GM18520 (cell line): ENCODE measurements at regions not wholly inside any gene's neighbourhood (a gene's known extent, or its start where the extent isn't known, plus 50 kb on each side); places are given as distances from the start of the nearest gene placed in this dataset.

Source experiments
- ATAC-seq: cut with Tn5 transposase; IDR thresholded peaks from one replicate; pipeline ENCODE4 v1.9.1; 2021; ENCODE audit not compliant: unreplicated experiment

DNA sequence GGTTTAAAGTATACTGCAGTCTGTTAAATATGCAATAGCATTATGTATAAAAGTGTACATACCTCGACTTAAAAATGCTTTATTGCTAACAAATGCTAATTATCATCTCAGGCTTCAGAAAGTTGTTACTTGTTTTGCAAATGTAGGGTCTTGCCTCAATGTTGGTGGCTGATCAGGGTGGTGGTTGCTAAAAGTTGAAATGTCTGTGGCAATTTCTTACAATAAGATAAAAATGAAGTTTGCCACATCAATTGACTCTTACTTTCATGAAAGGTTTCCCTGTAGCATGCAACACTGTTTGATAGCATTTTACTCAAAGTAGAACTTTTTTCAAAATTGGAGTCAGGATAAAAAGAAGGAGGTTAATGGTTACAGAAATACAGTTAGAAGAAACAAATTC, 407.7 kb upstream of the OR4E1 start:
- no peak for ATAC-seq

- ATAC-seq, result no peak
Measured at GRCh38 chr14:22079766-22080165, 406.1 kb upstream of the OR4E1 start.

DNA sequence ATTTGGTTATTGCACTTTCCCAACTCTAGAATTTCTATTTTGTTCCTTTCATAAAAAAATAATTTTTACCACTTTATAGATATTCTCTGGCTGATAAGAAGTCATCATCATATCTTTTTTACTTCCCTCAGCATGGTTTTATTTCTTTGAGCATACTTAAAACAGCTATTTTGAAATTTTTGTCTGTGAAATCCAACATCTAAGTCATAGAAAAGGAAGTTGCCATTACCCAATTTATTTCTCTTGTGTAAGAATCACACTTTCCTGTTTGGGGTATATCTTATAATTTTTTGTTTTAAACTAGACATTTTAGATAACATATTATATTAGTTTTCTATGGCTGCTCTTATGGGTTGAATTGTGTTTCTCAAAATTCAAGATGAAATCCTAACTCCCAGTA, 400.2 kb upstream of the OR4E1 start:
- ATAC-seq, result no peak

- ATAC-seq, result peak; percentile 77
Measured at GRCh38 chr14:22071006-22071405, 397.4 kb upstream of the OR4E1 start.

GRCh38 chr14:22070119-22070982, 396.7 kb upstream of the OR4E1 start:
- ATAC-seq, result no peak

DNA sequence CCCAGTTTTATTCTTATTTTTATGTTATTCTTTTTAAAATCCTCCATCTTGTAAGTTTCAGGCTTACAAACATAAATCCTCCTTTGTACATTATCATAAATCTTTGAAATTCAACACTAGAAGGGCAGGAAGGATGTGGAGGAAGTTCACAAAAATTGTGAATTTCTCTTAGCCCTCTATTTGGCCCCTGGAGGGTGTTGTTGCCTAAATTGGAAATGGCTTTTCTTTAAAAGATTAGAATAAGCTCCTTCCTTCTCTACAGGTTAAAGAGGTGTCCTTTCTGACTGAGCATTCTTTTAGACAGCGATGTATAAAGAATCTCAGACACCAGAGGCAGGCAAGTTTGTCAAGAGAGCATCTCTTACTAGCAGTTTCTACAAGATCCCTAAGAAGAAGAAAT, 391.7 kb upstream of the OR4E1 start:
- no peak for ATAC-seq

- ATAC-seq, result no peak
Measured at GRCh38 chr14:22059201-22059600, 385.6 kb upstream of the OR4E1 start.

- ATAC-seq, result no peak
Measured at GRCh38 chr14:22052795-22053194, 379.2 kb upstream of the OR4E1 start.

DNA sequence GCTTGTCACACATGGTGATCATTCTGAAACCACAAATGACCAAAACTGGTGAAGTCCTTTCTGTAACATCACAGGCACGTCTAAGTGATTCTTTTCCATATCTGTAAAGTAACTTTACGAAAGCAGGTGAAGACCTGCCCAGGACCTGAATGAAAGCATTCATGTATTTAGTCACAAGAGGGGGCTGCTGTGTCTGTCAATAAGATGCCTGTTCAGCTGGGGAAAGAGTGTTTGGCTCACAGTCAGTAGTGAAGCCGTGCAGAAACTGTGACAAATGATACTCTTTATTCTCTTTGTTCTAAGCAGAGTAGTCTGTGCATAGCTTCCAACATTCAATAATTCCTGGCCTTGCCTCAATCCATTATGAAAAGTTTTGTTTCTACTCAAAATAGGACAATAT, 373.5 kb upstream of the OR4E1 start:
- no peak for ATAC-seq

DNA sequence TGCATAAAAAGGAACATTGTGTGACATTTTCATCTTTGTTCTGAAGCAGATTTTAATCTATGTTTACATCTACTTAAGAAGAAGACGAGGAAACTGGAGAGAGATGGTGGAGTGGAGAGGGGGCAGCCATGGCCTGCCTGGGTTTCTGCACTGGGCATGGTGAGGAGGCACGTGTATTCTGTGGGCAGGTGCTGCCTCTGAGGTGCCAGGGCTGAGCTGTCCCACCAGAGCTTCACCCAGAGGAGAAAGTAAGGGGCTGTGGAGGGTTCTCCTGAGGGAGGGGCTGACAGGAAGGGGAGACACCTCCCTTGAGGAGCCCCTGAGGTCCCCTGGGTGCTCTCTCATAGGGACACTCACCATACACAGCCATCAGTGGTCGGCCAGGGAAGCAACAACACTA, 372.4 kb upstream of the OR4E1 start:
- no peak for ATAC-seq

- ATAC-seq, result no peak
Measured at GRCh38 chr14:22044193-22044592, 370.6 kb upstream of the OR4E1 start.

DNA sequence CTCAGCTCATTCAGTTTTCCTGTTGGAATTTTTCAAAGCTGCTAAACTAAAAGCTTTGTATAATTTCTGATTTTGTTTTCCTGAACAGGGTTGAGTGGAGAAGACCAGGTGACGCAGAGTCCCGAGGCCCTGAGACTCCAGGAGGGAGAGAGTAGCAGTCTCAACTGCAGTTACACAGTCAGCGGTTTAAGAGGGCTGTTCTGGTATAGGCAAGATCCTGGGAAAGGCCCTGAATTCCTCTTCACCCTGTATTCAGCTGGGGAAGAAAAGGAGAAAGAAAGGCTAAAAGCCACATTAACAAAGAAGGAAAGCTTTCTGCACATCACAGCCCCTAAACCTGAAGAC, 367.1 kb upstream of the OR4E1 start:
- no peak for ATAC-seq

GRCh38 chr14:22039938-22040780, 366.5 kb upstream of the OR4E1 start:
- no peak for ATAC-seq

DNA sequence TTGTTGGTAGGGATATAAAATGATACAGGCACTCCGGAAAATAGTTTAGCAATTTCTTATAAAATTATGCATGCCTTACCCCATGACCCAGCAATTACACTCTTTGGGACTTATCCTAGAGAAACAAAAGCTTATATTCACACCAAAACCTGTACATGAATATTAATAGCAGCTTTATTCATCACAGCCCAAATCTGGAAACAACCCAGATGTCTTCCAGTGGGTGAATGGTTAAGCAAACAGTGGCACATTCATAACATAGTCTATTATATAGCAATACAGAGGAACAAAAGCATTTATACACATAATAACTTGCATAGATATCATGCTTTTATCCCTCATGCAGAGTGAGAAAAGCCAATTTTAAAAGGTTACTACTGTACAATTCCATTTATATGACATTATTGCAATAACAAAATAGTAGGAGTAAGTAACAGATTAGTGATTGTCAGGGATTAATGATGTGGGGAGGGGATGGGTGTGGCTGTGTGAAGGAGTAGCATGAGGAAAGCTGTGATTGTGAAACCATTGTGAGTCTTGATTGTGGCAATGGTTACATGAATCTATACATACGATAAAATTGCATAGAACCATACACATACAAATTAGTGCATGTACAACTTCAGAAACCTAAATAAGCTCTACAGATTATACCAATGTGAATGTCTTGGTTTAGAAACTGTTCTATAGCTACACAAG, 363.1 kb upstream of the OR4E1 start:
- ATAC-seq, result no peak

GRCh38 chr14:22026527-22026926, 352.9 kb upstream of the OR4E1 start:
- ATAC-seq, result no peak

DNA sequence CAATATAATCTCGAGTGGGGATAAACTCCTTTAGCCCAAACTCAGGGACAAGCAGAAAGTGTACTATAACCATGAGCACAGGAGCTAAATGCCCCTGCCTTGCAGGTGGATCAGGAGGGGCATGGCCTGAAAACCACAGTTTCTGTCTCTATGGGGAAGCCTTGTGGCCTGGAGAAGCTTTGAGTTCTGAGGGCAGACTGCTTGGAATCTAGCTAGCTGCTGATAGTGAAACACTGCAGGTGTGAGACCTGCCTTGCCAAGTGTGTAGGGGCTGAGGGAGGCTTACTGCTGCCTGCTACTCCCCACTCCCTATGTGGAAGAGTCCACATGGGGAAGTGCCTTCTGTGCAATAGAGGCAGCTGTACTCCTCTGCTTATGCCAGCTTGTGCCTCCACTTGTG, 352.3 kb upstream of the OR4E1 start:
- ATAC-seq, result no peak

GRCh38 chr14:22024137-22024536, 350.5 kb upstream of the OR4E1 start:
- no peak for ATAC-seq

DNA sequence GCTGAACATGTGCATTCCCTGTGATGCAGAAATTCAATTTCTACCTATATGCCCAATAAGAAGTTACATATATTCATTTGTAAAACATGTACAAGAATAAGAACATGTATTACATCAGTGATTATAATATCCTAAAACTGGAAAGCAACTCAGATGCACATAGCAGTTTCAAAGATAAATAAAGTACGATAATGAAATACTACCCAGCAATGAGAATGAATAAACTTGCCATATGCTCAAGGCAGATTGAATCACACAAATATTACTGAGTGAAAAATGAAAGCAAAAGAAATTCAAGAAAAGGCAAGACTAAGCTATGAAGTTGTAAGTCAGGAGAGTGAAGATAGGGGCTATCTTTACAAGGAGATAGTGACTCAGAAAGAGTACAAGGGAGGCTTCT, 345.3 kb upstream of the OR4E1 start:
- no peak for ATAC-seq

DNA sequence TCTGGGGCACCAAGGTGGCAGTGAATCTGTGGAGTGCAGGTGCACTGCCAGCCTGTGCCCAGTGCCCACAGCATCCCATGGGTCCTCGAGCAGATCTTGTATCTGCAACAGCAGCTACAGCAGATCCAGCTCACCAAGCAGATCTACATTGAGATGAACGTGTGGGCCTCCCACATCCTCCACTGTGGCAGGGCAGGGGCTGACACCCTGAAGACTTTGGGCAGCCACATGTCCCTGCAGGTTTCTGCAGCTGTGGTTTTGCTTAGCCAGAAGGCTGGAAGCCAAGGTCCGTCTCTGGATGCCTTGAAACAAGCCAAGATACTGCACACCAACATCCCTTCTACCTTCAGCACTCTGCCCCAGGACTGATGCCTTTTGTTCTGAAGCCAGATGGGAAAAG, 338.8 kb upstream of the OR4E1 start:
- ATAC-seq, result no peak

- no peak for ATAC-seq
Measured at GRCh38 chr14:22011253-22011642, 337.6 kb upstream of the OR4E1 start.

GRCh38 chr14:22010545-22011252, 337.1 kb upstream of the OR4E1 start:
- no peak for ATAC-seq
